ENCODE measurements at regions not wholly inside any gene's neighbourhood (a gene's known extent, or its start where the extent isn't known, plus 50 kb on each side); places are given as distances from the start of the nearest gene placed in this dataset.

DNA sequence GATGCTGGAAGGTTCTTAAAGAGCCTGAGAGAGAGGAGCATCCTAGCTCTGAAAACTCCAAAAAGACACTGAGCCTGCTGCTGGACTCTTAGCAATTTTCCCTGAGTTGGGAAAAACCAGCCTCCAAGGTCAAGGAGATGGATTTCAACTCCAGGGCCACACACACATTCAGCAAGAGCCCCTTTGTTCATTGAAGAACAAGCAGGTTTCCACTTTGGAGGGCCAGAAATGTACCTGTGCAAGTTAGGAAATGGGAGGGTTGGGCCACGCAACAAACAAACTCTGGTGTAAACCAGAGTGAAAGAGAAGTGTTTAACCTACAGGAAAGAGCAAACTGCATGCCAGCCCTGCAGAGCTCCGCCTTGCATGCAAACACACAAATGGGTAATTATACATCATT lies 264.8 kb upstream of the RPL38 start:
- DNase-seq = no peak

DNA sequence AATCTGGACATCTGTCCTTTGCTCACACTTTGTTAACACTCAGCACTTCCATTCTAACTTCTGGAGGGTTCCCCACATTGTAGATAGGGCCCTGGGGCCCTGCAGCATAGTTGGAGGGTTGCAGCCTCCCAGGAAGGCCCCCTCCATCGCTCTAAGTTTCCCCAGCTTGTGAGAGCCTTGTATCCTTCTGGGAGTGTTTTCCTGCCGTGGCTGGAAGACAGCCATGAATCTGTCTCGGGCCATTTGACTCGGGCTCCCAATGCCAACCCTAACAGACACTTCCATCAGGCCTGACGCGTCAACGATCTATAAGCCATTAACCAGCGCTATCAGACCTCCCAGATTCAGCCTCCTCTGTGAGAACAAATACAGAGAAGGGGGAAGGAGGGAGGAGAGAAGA lies 263.7 kb upstream of the RPL38 start:
- DNase-seq = no peak

DNA sequence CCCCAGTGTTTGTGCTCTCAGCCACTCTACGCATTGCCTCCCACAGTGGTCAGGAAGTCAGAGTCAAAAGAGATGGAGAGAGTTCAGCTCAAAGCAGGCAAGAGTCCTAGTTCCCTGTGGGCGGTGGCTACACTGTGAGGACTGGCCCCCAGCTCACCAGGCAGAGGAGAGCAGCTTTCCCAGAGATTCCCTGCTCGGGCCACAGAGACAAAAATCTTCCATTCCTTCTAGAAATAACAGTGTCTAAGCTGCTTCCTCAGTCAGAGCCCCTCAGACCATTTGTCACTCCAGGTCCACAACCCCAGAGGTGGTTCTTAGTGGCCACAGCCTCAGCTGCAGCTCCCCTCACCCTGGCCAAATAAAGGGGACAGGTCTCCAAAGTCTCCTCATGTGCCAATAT lies 263.0 kb upstream of the RPL38 start:
- no peak for DNase-seq

DNA sequence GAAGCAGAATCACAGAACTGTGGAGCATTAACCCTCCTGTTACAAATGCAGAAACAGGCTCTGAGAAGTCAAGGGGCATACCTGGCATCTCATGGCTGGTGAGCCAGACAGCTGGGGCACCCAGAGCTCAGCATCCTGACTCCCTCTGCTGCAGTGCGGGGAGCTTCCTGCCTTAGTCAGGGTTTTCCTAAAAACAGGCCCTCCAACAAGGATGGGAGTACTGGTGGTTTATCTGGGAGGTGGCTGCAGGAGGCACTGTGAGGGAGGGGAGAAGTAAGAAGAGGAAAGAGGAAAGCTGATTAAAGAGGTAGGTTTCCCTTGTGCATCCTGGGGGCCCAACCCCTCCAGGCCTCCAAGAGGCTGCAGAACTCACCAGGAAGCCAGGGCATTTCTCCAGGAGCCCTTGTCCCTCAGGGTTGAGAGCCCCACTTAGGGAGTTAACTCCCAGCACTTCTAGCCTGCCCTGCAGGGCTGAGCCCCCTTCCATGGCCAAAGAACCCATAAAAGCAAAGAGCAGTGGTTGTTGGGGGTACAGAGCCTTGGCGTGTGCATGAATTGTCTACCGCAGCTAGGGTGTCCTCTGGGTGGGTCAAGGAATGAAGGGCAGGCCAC lies 261.5 kb upstream of the RPL38 start:
- DNase-seq = no peak

DNA sequence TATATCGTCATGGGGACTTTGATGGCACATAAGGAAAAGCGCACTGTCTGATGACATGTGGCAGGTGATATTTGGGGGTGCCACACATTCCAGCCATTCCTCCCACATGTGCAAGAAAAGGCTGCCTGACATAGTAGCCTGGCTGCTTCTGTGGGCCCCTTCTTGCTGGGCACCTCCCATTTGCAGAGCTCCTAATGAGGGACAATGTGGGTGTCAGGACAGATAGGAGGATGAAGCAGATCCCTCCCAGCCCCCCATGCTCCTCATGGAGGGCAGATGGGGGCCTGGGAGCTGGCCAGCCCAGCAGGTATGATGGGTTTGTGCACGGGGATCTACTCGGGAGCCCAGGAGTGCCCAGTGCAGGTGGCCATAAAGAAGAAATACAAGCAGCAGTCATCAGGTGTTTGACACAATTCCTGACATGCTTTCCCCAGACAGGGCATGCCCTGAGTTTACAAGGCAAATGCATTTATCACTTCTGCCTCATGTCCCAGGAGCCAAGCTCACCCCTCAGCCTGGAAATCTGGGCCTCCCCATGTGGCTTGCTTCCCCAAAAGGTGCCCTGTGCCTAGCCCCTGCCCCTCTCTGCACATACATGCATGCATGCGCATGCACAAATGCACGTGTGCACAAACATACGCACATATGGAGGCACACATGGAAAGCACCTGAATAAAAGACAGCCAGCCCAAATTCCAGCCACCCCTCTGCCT lies 260.6 kb upstream of the RPL38 start:
- no peak for DNase-seq

DNA sequence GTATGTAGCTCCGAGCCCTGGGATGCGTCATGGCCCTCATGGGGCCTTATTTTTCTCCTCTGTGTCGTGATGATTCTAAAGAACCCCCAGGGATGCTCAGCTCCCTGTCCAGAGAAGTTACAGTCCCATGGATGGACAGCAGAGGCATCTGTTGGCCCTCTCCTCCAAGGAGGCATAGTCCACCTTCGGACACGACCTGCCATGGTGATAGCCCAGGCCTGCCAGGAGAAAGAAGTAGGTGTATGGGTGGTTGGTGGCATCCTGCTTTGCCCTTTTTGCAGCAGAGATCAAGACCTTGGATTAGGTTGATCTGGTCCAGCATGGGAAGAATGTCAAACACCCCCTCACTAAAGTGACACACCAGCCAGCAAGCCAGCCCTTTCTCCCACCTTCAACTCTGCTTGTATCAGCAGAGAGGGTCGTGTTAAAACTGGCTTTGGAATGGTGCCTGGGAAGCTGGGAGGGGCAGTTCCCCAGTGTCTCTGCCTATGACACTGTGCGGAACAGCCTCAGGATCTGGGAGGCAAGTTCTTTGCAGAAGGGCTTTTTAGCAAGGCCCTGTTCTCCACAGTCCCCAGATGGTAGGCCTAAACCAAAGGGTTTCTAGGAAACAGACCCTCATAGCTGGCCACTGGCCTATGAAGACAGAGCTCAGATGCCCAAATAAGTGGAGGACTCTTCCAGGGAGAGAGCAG lies 259.9 kb upstream of the RPL38 start:
- no peak for DNase-seq

DNA sequence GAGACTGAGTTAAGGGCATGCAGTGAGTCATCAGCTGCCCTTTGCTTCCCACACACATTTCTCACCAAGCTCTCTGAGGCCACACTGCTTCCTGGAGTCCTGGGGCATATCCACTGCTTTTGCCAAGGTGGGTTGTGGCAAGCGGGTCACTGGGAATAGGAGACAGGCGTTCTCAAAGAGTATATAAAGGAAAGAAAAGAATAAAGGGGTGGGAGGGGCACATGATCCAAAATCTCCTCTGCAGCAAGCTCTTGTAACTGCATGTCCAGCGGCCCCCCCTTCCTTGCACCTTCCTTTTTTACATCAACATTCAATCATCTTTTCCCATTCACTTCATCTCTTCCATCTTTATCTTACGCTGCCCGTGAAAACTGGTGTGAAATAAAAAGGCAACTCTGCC lies 259.1 kb upstream of the RPL38 start:
- no peak for DNase-seq

DNA sequence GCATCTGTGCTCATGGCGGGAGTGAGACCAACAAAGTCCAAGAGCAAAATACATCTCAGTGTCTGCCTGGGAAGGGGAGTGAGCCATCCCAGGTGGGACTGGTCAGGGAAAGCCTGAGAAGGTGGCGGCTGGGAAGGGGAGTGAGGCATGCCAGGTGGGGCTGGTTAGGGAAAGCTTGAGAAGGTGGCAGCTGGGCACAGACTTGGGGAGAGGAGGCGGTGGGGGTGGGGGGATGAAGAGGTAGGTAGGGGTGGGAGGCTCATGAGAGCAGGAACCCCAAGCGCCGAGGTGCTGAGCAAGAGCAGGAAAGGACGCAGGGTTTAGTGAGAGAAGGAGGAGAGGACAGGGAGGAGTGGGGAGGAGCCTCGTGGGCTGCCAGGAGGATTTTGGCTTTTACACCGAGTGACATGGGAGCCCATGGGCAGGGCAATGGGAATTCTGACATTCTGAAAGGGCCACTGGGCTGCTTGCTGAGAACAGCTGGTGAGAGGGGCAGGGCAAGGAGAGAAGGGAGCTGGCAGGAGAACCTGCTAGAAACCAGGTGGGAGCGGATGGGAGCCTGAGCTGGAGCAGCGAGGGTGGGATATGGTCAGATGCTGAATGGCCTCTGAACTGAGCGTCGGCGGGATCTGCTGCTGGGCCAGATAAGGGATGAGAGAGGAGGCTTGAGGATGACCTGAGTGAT lies 256.1 kb upstream of the RPL38 start:
- no peak for DNase-seq

DNA sequence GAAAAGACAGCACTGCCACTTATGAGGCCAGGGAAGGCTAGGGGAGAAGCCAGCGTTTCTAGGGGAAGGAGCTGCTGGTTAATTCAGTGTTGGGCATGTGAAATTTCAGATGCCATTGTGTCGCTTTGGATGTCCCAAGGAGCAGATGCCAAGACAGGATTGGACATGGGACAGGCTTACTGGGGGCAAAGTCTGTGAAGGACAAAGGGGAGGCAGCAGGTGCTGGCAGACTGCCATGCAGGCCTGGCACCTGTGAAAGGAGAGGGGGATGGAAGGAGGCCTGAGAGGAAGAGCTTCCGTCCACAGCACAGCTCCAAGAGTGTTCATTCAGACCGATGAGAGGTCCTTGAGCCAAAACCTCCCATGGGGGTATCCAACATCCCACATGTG lies 255.5 kb upstream of the RPL38 start:
- DNase-seq = no peak

DNA sequence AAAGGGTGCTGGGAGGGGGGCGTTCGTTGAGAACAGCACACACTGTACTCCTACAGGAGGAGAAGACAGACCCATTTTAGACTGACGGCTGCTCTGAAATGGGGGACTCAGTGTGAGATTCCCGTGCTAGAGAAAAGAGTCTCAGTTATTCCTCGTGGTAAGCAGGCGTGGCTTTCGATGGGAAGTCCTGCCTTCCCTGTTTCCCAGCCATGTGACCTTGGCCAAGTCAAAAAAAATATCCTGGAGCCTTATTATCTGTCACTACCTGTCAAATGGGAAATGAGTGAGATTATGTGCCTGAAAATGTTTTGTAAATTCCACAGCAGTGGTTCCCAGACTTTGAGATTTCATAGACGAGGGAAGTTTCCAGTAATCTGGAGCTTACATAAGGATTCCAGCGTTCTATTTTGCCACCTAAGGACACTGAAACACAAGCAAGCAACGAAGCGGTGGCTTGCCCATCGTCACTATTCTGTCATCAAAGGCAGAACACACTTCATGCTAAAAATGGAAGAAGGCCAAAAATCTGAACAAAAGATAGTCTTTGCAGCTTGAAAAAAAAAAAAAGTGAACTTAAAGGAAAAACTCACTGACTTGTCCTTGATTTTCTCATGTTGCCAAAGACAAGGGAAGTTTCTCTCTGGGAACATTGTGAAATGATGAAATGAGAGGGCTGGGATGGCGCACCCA lies 253.4 kb upstream of the RPL38 start:
- no peak for DNase-seq

DNA sequence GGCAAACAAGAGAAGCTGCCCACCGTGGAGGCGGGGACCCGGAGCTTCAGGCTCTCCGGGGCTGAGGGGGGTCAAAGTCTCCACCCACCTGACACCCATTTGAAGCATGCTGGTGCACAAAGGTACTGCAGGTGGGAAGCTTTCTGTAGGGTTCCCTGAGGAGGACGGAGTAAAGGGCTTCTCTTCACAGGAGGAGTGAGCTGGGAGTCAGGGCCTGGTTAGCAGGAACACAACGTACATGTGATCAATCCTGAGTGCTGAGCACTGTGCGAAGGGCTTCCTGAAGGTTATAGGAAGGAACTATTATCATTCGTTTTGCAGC lies 252.9 kb upstream of the RPL38 start:
- no peak for DNase-seq

DNA sequence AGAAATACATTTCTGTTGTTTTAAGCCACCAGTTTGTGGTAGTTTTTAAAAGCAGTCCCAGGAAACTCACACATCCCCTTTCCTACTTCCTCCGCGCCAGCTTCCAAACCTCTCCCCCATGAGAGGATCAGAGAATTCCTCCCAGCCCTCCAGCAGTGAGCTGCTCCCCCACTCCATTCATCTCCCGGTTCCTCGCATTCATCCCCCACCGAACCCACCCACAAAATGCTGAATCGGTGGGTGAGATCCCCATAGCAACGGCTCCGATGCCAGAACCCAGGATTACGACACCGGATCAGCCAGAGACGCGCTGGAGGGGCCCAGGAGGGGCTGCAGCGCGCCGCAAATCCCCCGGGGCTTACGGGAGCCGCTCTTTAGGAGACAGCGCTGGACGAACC lies 251.4 kb upstream of the RPL38 start:
- DNase-seq = no peak

DNA sequence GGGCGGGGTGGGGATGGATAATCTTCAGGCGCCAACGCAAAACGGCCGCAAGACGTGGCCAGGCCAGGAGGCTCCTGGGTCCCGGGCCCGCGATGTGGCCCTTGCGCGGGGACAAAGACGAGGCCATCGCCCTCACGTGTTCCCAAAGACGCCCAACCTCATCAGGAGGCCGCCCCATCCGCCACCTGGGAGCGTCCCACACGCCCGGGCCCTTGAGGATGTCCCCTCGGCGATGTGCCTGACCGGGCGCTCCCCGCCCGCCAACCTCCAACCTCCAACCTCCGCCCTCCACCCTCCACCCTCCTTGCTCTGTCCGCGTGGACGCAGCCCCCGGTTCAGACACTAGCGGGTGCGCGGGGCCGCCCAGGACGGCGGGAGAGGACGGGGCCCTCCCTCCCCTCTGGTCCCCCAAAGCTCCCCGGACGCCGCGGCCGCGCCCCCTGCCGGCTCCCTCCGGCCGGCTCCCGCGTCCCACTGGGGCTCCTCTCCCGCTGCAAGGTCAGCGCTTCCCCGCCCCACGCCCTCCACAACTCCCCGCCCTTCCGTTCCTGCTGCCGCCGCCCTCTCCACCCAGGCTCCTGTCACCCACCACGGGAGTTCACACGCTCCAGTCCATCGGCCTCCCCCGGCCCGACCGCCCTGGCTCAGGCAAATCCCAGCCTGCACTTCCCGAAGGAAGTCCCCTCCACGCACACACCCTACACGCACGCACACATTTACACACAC lies 250.8 kb upstream of the RPL38 start:
- DNase-seq = peak; percentile 55

DNA sequence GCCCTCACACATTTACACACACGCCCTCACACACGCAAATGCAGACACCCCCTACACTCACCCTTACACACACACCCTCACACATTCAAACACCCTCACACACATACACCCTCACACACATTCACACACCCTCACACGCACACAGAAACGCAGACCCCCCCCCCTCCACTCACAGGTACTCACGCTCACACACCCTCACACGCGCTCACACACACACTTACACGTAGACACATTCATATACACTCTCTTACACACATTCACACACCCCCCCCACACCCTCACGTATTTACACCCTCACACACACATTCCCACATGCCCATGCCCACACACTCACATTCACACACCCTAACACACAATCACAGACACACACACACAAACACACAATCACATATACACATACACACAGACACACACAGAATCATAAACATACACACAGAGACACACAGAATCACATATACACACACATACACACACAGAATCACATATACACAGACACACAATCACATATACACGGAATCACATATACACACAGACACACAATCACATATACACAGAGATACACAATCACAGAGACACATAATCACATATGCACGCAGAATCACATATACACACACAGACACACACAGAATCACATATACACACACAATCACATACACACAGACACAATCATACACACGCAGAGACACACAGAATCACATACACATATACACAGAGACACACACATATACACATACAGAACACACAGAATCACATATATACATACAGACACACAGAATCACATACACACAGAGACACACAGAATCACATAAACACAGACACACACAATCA lies 250.1 kb upstream of the RPL38 start:
- DNase-seq = no peak

DNA sequence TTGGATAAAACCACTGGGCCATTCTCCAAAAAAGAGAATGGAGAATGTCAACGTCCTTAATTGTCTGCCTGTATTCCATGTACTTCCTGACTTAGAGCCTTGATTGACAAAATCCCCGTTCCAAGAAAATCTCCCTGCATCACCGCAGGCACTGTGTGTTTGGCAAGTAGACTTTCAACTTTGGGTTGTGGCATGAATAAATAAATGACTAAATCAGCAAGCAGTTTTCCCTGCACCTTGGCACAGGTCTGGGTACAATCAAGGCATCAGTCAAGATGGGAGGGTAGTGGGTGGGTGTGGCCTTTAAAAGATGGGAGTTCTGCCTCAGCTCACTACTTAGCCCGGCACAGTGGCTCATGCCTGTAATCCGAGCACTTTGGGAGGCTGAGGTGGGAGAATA lies 248.5 kb upstream of the RPL38 start:
- no peak for DNase-seq

DNA sequence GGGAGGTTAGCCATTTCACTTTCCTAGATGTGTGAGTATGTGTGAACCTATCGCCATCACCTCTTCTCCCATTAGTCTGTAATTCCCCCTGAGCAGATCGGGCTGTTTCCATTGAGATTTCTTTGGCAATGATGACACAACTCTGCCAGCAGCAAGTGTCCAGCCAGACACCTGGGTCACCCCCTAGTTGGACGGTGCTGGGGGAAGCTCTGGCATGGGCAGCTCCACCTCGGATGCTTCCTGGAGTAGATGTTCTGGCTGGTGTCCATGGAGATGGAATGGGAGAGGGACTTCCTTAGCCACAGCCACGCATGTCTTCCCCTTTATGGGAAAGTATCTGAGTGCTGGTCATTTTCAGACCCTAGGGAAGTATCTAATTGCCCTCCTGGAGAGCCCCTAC lies 247.9 kb upstream of the RPL38 start:
- no peak for DNase-seq

DNA sequence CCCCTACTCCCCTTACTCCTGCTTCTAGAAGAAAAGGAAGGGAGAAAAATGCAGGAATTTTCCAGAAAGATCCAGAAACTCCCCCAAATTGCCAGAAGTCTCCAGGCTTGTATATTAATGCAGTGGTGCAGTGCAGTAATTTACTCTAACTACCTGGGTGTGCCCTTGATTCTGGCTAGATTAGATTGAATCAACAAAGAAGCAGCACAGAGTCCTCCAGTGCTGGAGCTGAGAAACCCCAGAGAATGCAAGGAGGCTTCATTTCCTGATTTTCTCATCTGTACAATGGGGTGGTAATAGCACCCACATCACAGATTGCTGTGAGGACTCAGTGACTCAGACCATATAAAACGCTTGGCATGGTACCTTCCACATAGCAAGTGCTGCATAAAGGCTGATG lies 247.3 kb upstream of the RPL38 start:
- DNase-seq = no peak

DNA sequence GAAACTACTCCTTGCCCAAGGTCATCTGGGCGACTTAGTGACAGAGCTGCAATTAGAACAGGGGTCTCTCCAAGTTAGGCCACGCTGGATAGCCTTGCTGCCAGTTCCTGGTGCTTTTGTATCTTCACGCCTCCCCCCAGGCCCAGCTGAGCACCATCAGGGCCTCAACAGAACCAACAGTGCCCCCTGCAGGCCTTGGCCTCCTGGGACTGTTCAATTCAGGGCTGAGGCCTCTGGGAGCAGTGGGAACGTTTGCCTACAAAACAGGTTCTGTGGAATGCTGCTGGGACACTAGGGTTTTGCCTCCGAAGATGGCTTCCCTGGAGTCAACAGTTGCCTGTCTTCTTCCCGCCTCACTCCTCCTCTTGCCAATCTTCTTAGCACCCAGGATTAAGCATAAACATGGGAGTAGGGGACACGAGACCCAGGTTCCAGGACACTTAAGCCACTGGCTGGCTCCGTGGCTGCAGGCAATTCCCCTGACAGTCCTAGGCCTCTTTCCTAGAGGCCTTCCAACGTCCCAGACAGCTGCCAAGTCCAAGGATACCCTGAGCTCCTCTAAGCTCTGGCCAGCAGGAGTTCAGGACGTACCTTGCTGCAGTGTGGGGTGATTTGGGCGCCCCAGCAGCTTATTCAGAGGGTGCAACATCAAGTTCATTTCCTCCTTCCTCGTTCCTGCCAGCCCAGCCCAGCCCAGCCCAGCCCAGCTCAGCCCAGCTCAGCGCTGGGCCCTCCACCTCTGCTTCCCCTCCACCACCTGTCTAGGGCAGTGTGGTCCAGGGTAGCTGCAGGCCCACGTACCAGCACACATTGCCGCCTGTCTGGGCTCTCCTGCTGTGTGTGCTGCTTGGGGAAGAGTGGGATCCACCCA lies 246.6 kb upstream of the RPL38 start:
- DNase-seq = peak; percentile 71

DNA sequence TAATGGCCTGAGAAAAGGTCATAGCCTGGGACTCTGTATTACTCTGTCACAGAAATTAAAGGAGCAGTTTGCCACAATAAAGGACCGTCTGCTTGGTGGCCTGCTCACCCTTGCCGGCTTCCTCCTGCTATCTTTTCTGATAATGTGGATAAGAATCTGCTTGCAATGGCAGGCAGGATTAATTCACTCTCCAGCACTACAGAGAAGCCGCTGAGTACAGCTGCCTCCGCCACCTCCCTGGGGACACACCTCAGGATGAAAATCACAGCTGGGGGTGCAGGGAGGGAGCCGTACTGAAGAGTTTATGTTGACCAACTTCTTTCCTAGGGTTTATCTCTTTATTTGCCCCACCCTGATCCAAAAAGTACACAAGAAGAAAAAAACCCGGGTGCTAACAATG lies 245.9 kb upstream of the RPL38 start:
- DNase-seq = no peak

DNA sequence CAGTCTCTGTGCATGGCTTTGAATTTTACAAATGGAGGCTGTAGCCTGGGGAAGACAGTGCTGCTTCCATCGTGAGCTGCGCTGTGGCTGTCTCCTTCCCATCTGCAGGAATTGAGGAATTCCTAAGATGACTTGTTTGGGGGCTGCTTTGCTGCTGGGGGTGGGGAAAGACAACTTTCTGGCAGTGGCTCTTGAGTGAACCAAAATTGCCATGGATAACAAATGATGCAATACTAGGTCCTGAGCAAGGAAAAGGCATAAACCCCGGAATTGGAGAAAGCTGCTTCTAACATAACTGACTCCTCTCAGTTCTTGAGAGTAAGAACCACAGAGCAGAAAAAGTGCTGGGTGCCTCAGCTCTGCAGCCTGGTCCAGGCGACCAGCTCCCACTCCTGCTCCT lies 245.0 kb upstream of the RPL38 start:
- DNase-seq = no peak

DNA sequence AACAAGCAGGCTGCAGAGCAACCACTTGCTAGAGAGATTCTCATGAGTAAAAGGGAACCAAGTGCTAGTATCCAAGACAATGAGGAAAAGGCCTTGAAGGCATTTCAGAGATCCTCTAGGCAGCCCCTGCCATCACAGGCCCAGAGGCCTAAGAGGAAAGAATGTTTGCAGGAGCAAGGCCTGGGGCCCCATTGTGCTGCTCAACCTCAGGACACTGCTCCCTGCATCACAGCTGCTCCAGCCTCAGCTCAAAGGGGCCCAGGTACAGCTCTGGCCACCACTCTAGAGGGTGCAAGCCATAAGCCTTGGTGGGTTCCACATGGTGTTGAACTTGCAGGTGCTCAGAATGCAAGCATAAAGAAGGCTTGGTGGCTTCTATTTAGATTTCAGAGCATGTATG lies 243.0 kb upstream of the RPL38 start:
- no peak for DNase-seq
